ENCODE measurements at regions not wholly inside any gene's neighbourhood (a gene's known extent, or its start where the extent isn't known, plus 50 kb on each side); places are given as distances from the start of the nearest gene placed in this dataset.

- TF ChIP-seq POLR2G (IDR thresholded peaks at IDR 0.05; ENCODE audit: low read depth, low read length) (peak; percentile 39), GATAD2B (IDR thresholded peaks at IDR 0.05; ENCODE audit: borderline replicate concordance) (no peak), NCOR1 (IDR thresholded peaks at IDR 0.05) (no peak), C11orf30 (IDR thresholded peaks at IDR 0.05; ENCODE audit: low read depth) (no peak), RAD51 (IDR thresholded peaks at IDR 0.05; ENCODE audit: borderline replicate concordance, low read depth) (no peak), ZNF76 (CRISPR knock-in tag; IDR thresholded peaks at IDR 0.05; ENCODE audit: borderline replicate concordance) (no peak), ZNF586 (CRISPR knock-in tag; conservative IDR thresholded peaks at IDR 0.05) (0 out of 2 replicates have a peak, but pooled peaks have one; percentile 32), ZNF561 (CRISPR knock-in tag; conservative IDR thresholded peaks at IDR 0.05) (no peak), POLR2AphosphoS5 (IDR thresholded peaks at IDR 0.05; ENCODE audit: control insufficient read depth, insufficient read depth, low read depth, low read length) (peak; percentile 59; the same call in 1 of the 2 replicates), ZFP36 (IDR thresholded peaks at IDR 0.05; ENCODE audit: low read depth, low read length, partially characterized antibody) (no peak), POLR2AphosphoS2 (IDR thresholded peaks at IDR 0.05; ENCODE audit: low read length) (no peak), SRSF3 (IDR thresholded peaks at IDR 0.05; ENCODE audit: insufficient read depth, low read length) (no peak), TCF3 (CRISPR knock-in tag; IDR thresholded peaks at IDR 0.05) (no peak), ZC3H8 (IDR thresholded peaks at IDR 0.05) (no peak), TBL1XR1 (IDR thresholded peaks at IDR 0.05; ENCODE audit: low read length in 2 of 2) (peak in 1 of 2 experiments; percentile 48; a peak in 2 of 4 replicates), ATF7 (IDR thresholded peaks at IDR 0.05) (no peak), CLOCK (CRISPR knock-in tag; IDR thresholded peaks at IDR 0.05; ENCODE audit: borderline replicate concordance) (no peak)
- TF ChIP-seq, protein P1, sequence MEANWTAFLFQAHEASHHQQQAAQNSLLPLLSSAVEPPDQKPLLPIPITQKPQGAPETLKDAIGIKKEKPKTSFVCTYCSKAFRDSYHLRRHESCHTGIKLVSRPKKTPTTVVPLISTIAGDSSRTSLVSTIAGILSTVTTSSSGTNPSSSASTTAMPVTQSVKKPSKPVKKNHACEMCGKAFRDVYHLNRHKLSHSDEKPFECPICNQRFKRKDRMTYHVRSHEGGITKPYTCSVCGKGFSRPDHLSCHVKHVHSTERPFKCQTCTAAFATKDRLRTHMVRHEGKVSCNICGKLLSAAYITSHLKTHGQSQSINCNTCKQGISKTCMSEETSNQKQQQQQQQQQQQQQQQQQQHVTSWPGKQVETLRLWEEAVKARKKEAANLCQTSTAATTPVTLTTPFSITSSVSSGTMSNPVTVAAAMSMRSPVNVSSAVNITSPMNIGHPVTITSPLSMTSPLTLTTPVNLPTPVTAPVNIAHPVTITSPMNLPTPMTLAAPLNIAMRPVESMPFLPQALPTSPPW (CRISPR knock-in tag; IDR thresholded peaks at IDR 0.05) = peak; percentile 18; the same call in 1 of the 2 replicates
- TF ChIP-seq, protein P2, sequence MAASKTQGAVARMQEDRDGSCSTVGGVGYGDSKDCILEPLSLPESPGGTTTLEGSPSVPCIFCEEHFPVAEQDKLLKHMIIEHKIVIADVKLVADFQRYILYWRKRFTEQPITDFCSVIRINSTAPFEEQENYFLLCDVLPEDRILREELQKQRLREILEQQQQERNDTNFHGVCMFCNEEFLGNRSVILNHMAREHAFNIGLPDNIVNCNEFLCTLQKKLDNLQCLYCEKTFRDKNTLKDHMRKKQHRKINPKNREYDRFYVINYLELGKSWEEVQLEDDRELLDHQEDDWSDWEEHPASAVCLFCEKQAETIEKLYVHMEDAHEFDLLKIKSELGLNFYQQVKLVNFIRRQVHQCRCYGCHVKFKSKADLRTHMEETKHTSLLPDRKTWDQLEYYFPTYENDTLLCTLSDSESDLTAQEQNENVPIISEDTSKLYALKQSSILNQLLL (CRISPR knock-in tag; IDR thresholded peaks at IDR 0.05; ENCODE audit: borderline replicate concordance) = no peak
Observed at GRCh38 chr12:65643595-65644386, 180.5 kb upstream of the HMGA2 start (continued).
